ENCODE measurements at regions not wholly inside any gene's neighbourhood (a gene's known extent, or its start where the extent isn't known, plus 50 kb on each side); places are given as distances from the start of the nearest gene placed in this dataset.
"Not testable (repeated sequence)": the region's sequence is repeated elsewhere in the genome, so short reads cannot be mapped to it uniquely, and the experiment has no call there.

DNA sequence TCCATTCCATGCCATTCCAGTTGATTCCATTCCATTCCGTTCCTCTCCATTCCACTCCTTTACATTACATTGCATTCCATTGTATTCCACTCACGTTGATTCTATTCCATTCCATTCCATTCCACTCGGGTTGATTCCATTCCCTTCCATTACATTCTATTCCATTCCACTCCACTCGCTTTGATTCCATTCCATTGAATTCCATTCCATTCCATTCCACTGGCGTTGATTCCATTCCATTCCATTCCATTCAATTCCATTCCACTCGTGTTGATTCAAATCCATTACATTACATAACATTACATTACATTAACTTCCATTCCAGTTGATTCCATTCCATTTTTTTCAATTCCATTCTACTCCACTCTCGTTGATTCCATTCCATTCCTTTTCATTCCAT is 1142.8 kb downstream of the RPIA start:
- no peak for DNase-seq

DNA sequence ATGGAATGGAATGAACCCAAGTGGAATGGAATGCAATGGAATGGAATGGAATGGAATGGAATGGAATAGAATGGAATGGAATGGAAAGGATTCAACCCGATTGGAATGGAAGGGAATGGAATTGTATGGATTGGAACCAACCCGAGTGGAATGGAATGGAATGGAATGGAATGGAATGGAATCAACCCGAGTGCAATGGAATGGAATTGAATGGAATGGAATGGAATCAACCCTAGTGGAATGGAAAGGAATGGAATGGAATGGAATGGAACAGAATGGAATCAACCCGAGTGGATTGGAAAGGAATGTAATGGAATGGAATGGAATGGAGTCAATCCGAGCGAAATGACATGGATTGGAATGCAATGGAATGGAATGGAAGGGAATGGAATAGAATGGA is 1144.9 kb downstream of the RPIA start:
- not testable (repeated sequence) for DNase-seq

- no peak for DNase-seq
Observed at GRCh38 chr2:89837962-89838625, 1146.6 kb downstream of the RPIA start.

DNA sequence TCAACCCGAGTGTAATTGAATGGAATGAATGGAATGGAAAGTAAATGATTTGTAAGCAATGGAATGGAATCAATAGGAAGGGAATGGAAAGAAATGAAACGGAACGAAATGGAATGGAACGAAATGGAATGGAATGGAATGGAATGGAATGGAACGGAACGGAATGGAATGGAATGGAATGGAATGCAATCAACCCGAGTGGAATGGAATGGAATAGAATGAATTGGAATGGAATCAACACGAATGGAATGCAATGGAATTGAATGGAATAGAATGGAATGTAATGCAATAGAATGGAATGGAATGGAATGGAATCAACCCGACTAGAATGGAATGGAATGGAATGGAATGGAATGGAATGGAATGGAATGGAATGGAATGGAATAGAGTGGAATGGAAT is 1148.7 kb downstream of the RPIA start:
- DNase-seq, result not testable (repeated sequence)

DNA sequence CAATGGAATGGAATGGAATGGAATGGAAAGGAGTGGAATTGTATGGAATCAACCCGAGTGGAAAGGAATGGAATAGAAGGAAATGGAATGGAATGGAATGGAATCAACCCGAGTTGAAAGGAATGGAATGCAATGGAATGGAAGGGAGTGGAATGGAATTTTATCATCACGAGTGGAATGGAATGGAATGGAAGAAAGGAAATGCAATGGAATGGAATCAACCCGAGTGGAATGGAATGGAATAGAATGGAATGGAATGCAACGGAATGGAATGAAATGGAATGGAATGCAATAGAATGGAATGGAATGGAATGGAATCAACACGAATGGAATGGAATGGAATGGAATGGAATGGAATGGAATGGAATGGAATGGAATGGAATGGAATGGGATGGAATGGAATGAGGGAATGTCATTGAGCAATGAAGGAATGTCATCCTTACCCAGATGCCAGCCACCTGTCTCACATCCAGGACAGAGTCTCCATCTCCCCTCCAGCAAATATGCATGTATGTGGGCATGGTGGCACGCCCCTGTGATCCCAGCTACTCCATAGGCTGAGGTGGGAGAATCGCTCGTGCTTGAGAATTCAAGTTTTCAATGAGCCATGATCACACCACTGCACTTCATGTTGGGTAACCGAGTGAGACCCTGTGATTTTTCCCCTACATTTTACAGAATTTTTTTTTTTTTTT is 1149.5 kb downstream of the RPIA start:
- not testable (repeated sequence) for DNase-seq

GRCh38 chr2:89841476-89841840 is 1150.0 kb downstream of the RPIA start:
- no peak for DNase-seq

DNA sequence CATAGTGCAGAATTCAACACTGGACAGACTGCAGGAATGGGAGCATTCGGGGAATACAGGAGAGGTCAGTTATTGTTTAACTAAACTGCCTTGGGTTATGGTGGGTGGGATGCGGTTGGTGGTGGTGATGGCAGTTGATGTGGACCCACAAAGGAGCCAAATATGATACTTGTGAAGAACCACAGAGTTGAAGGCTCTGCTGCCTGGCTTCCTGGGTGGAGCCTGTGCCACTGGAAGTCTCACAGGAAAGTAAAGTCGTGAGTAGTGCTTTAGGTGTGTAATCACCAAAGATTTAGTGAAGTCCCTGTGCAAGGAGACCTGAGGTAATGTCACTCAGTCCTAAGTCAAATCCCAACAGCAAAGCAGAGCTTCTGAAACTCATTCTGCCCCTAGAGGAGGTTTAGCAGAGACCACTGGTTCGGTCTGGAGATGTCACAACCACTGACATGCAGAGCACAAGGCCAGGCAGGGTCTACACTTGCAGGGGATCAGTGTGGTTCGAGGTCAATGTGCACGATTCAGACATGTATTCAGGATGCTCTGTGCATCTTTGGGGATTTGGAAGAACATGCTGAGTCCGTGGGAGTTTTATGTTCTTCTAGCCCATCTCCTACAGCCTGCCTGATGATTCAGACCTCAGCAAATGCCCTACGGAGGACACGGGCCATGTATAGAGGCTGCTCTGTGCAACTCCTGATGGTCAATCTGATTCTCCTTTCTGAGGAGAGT is 1150.9 kb downstream of the RPIA start:
- DNase-seq, result no peak

DNA sequence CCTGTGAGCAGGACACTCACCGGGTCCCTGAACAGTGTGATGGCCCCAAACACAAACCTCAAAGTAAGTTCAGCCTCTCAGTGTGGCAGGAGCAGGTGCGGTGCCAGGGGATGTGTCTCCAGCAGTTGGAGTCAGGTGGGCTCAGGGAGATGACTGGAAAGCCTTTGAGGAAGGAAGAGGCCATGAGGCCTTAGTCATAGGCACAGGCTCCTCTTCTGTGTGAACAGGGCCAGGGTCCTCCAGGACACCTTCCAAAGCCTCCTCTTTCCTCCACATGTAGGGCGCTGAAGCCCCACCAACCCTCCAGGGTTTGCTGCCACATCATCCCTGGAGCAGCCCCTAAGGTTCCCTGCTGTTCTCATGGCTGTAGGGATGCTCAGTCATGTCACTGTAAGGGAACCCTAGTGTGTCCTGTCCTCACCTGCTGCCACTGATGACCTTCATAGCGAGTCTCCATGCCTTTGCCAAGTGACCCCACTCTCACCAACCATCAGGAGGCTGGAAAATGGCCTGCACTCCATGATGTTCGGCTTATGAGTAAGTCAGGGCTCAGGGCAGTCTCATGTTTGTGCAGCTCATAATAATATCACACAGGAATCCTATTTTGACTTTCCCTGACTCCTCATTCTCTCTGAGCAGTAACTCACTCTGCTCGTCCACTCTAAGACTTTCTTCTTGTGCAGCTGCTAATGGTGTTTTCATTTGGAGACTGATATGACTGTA is 1152.9 kb downstream of the RPIA start:
- DNase-seq, result no peak

GRCh38 chr2:89845532-89845931 is 1154.1 kb downstream of the RPIA start:
- no peak for DNase-seq

GRCh38 chr2:89848114-89848513 is 1156.6 kb downstream of the RPIA start:
- DNase-seq, result no peak

- no peak for DNase-seq
Observed at GRCh38 chr2:89848763-89849368, 1157.4 kb downstream of the RPIA start.

DNA sequence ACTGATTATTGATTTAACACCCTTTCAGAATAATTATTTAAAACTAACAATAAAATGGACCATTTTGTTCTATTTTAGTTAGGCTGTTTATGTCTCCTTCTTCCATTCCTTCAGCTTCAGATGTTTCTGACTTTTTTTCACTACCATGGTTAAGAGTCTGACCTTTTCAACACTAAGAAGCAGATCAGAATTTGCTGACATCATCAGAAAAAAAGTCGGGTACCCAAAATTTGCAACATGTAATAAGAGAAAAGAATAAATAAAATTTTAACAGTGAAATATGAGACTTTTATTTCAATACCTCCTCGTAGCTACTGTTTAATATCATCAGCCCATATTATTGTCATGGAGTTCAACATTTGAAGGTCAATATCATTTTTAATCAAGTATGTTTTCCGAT is 1158.3 kb downstream of the RPIA start:
- DNase-seq, result no peak

GRCh38 chr2:89850481-89850880 is 1159.0 kb downstream of the RPIA start:
- no peak for DNase-seq

DNA sequence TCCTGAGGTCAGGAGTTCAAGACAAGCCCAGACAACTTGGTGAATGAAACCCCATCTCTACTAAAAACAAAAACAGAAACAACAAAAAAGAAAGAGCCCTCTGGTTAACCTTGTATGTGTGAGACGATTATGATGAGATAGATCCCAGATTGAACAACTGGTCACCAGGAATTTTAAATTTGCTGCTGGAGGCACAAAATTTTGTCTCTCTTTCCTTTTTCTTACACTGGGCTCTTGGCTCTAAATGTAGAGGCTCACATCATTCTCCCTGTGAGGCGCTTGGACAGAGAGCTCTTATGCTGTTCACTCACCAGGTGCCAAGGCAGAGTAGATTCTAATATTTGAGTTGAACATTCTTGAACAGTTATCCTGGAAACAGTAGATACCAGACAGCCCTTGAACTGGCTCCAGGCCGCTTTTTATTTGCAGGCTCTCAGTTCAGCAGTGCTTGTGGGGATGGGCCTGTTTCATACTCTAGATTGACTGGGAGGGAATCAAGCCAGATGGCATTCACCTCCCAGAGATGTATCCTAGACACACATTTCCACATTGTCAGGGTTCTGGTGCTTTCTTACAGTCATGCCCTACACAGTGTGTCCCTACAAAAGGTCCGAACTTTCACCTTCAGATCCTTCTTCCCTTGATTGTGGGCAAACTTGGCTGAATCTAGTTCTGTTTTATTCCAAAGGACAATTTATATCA is 1159.6 kb downstream of the RPIA start:
- DNase-seq, result no peak

DNA sequence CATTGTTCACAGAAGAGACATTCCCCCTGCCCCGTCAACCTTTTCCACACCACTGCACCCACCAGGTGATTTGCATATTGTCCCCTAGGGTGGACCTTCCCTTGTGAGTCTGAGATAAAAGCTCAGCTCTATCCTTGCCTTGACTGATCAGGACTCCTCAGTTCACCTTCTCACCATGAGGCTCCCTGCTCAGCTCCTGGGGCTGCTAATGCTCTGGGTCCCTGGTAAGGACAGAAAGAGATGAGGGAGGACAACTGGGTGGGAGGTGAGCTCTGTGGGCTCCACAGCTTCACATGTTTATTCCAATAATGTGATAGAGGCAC is 1160.1 kb downstream of the RPIA start:
- DNase-seq, result no peak

- not testable (repeated sequence) for DNase-seq
Observed at GRCh38 chr2:89853427-89853826, 1162.0 kb downstream of the RPIA start.

- not testable (repeated sequence) for DNase-seq
Observed at GRCh38 chr2:89855752-89856151, 1164.3 kb downstream of the RPIA start.

GRCh38 chr2:89856305-89856704 is 1164.8 kb downstream of the RPIA start:
- DNase-seq, result not testable (repeated sequence)

DNA sequence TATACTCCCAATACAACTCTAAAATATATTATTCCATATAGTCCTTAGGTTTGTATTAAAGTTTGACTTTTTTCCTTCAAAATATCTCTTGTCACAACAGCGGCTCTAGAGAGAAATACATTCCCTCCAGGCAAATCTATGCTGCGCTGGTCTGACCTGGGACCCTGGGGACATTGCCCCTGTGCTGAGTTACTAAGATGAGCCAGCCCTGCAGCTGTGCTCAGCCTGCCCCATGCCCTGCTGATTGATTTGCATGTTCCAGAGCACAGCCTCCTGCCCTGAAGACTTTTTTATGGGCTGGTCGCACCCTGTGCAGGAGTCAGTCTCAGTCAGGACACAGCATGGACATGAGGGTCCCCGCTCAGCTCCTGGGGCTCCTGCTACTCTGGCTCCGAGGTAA is 1170.7 kb downstream of the RPIA start:
- not testable (repeated sequence) for DNase-seq

DNA sequence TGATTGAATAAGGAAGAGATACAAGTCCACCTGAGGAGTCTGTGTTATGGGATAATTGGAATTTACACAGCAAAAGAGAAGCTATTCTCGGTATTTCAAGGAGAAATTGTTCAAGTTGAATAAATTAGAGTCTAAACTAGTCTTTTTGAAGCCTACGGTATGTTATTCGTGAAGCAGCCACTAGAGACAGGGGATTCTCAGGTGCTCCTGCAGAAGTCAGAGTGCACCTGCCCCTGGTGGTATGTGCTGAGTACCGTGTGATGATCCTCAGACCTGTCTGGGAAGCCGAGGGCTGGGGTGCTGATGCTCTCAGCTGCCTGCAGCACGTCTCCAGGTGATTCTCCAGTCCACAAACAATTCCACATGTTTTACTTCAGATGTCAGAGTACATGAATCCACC is 1171.7 kb downstream of the RPIA start:
- DNase-seq, result not testable (repeated sequence)

- DNase-seq, result not testable (repeated sequence)
Observed at GRCh38 chr2:89874810-89875595, 1183.5 kb downstream of the RPIA start.

DNA sequence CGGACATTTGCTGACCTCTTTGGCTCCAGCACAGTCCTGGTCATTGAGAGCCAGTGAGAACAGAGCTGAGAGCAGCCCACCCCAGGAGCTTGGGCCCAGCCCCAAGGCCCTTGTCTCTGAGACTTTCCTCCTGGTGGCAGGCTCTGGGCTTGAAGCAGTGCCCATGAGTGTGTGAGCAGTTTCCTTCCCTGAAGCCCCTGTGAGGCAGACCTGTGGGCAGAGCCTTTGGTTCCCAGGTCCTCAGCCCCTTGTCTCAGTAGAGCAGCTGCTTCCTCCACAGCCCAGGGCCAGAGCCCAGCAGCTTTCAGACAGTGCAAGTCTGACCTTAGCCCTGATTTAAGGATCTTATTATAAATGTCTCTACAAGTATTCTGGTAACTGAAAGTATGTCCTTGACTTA is 1185.0 kb downstream of the RPIA start:
- not testable (repeated sequence) for DNase-seq

Measured in activated T-cell treated with anti-CD3 and anti-CD28 coated beads, Interleukin-2, amount 50 U/mL, for 48 hours (primary cell).